Kidney (tissue), 13 donors: ENCODE measurements at regions not wholly inside any gene's neighbourhood (a gene's known extent, or its start where the extent isn't known, plus 50 kb on each side); places are given as distances from the start of the nearest gene placed in this dataset.

Experiments
- DNase-seq, 5 donors: peaks; one replicate each; pipeline ENCODE4 v3.0.0-alpha.2; 2013 to 2020
- FAIRE-seq: peaks from 2 replicates; lab custom pipeline; 2012; peaks lifted over from hg19 to GRCh38; lab: Jason Lieb, UNC
- H3K27ac ChIP-seq, 2 donors: one replicate each; pipeline ENCODE4 v1.7.0; 2013; ENCODE audit warnings: low read depth in 2 of 2, low read length in 2 of 2, inconsistent platforms in 1 of 2
- H3K27me3 ChIP-seq: one replicate; pipeline ENCODE4 v1.7.1; 2013; ENCODE audit warnings: low read length, inconsistent platforms; ENCODE audit not compliant: control insufficient read depth, insufficient read depth
- H3K36me3 ChIP-seq, 3 donors: one replicate each; pipeline versions ENCODE4 v1.7.0 to v1.7.1; 2013; ENCODE audit warnings: low read length in 3 of 3, control low read depth in 1 of 3, inconsistent platforms in 1 of 3; ENCODE audit not compliant: insufficient read depth in 3 of 3, control insufficient read depth in 2 of 3
- H3K4me1 ChIP-seq, 3 donors: one replicate each; pipeline versions ENCODE4 v1.7.0 to v1.7.1; 2013; ENCODE audit warnings: low read length in 3 of 3, inconsistent platforms in 1 of 3, low read depth in 1 of 3; ENCODE audit not compliant: control insufficient read depth in 2 of 3, insufficient read depth in 2 of 3
- H3K4me3 ChIP-seq, 3 donors: one replicate each; pipeline versions ENCODE4 v1.7.0 to v1.8.1; 2013; ENCODE audit warnings: low read length in 3 of 3, control low read depth in 1 of 3, inconsistent platforms in 1 of 3
- H3K9ac ChIP-seq, 3 donors: one replicate each; pipeline versions ENCODE4 v1.7.0 to v1.7.1; 2013; ENCODE audit warnings: low read length in 3 of 3, control low read depth in 1 of 3, inconsistent platforms in 1 of 3
- H3K9me3 ChIP-seq, 3 donors: one replicate each; pipeline versions ENCODE4 v1.7.0 to v1.7.1; 2013; ENCODE audit warnings: low read length in 3 of 3, control low read depth in 1 of 3, inconsistent platforms in 1 of 3; ENCODE audit not compliant: control insufficient read depth in 2 of 3, insufficient read depth in 1 of 3
- intact Hi-C: fragments of 100-400 bp; cut with DNase I; formaldehyde crosslinking; loops from one replicate; pipeline ENCODE4 v1.11.1; 2022
- TF ChIP-seq, protein P1 (sequence below): IDR thresholded peaks from 3 replicates; pipeline ENCODE4 v1.5.1; 2012; ENCODE audit warnings: mild to moderate bottlenecking, moderate library complexity, borderline replicate concordance; ENCODE audit not compliant: insufficient read depth; ENCODE audit errors: extremely low read depth
- donor health status: control.
- donor health status: control.
- donor health status: control.
- donor health status: control.
- donor health status: control.
- donor health status: DM: yes; HTN: yes; CAD: no.
- donor health status: Normal renal cell carcinoma (clear cell type).

- Histone ChIP-seq H3K9me3 (no peaks in the 10 kb centered on the region), H3K4me1 (no peaks in the 10 kb centered on the region), H3K36me3 (no peaks in the 10 kb centered on the region), H3K27ac (no peak overlapping the region), H3K4me3 (no peak overlapping the region), H3K9ac (no peak overlapping the region), H3K27me3 (no peaks in the 10 kb centered on the region)
- intact Hi-C loops, result loop anchor here (10.0 kb wide), 1 partner anchor 1421 kb away; no protein-coding TSS in a partner anchor
- TF ChIP-seq, protein P1, sequence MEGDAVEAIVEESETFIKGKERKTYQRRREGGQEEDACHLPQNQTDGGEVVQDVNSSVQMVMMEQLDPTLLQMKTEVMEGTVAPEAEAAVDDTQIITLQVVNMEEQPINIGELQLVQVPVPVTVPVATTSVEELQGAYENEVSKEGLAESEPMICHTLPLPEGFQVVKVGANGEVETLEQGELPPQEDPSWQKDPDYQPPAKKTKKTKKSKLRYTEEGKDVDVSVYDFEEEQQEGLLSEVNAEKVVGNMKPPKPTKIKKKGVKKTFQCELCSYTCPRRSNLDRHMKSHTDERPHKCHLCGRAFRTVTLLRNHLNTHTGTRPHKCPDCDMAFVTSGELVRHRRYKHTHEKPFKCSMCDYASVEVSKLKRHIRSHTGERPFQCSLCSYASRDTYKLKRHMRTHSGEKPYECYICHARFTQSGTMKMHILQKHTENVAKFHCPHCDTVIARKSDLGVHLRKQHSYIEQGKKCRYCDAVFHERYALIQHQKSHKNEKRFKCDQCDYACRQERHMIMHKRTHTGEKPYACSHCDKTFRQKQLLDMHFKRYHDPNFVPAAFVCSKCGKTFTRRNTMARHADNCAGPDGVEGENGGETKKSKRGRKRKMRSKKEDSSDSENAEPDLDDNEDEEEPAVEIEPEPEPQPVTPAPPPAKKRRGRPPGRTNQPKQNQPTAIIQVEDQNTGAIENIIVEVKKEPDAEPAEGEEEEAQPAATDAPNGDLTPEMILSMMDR, result no peak
- DNase-seq (no peak), FAIRE-seq (no peak)
These were observed 61.0 kb upstream of the PITRM1 start for GRCh38 chr10:3233486-3233990.

DNA sequence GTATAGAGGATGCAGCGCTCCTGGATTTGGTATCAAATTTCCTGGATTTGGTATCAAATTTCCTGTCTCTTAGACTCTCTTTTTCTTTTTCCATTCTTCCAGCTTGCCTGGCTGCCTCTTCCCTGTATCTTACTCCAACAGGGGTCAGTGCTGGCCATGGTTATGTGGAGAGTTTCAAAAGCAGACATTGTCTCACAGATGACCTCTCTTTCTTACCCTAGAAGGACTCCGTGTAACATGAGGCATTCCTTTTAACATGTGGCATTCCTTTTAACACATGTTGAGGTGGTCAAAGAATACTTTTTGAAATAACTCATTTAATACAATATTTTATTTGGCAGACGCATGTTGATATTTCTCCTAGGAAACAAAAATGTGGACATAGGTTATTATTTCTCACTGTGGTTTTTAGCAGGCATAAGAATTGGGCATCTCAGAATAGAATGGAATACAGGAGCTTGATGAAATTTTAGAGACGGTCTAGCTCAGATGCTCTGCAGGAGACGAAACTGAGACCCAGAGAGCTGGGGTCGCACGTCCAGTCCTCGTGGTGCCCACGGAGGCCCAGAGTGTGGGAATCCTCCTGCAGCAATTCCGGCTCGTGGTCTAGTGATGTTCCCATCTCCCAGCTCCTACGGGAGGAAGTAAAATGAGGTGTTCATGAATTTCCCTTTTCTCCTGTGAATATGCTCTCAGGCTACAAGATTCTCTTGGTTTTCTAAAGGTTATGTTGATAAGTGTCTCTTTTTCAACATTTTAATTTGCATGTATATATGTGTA, 59.6 kb upstream of the PITRM1 start:
- H3K9me3 ChIP-seq, result no peaks in the 10 kb centered on the region
- TF ChIP-seq, protein P1, result no peak
- DNase-seq (no peak), FAIRE-seq (no peak)
- H3K27me3 ChIP-seq, result no peaks in the 10 kb centered on the region
- H3K4me1 ChIP-seq, result no peaks in the 10 kb centered on the region
- intact Hi-C loops, result loop anchor here (10.0 kb wide), 1 partner anchor 1423 kb away; no protein-coding TSS in a partner anchor
- no peak overlapping the region for H3K9ac ChIP-seq
- no peak overlapping the region for H3K27ac ChIP-seq
- H3K4me3 ChIP-seq, result no peak overlapping the region
- H3K36me3 ChIP-seq, result no peaks in the 10 kb centered on the region

DNA sequence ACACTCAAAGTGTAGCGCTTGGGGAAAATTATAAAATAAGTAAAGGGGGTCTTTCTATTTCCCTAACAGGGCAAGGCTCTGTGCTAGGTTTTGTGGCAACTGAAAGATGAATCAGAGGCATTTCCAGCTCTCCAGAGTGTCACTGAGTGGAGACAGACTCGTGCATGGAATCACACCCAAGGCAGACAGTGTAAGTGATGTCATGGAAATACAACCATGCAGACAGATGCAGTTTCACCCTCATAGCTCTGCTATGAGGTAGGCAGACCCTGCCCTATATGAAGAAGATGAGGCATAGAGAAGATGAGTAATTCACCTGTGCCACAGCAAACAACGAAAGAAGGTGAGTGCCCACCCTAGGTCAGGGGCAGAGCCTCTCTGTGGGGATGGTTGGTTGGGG, 57.2 kb upstream of the PITRM1 start:
- TF ChIP-seq, protein P1, result no peak
- Histone ChIP-seq H3K9me3 (no peaks in the 10 kb centered on the region), H3K27me3 (no peaks in the 10 kb centered on the region), H3K9ac (no peak overlapping the region), H3K4me1 (no peaks in the 10 kb centered on the region), H3K4me3 (no peak overlapping the region), H3K27ac (no peak overlapping the region), H3K36me3 (no peaks in the 10 kb centered on the region)
- FAIRE-seq (no peak), DNase-seq (no peak)
- intact Hi-C loops, result loop anchor here (10.0 kb wide), 1 partner anchor 1425 kb away; no protein-coding TSS in a partner anchor

DNA sequence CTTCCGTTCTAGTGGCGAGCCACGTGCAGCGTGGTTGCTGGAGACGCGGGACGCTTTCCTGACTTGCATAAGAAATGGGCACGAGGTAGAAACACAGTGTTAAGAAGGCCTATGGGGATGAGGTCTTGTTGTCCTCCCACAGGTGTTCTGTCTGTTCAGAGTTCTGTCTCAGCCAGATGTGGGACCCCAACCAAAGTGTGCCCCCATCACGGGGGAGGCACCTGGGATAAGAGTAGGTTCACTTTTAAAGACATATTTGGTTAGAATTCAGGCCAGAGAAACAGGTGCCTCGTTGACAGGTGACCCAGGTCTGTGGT, 56.0 kb upstream of the PITRM1 start:
- no peaks in the 10 kb centered on the region for H3K4me1 ChIP-seq
- intact Hi-C loops, result no loop called here
- no peaks in the 10 kb centered on the region for H3K27me3 ChIP-seq
- TF ChIP-seq, protein P1, result no peak
- H3K27ac ChIP-seq, result no peak overlapping the region
- no peaks in the 10 kb centered on the region for H3K9me3 ChIP-seq
- no peak for FAIRE-seq
- no peak overlapping the region for H3K4me3 ChIP-seq
- no peaks in the 10 kb centered on the region for H3K36me3 ChIP-seq
- no peak for DNase-seq
- H3K9ac ChIP-seq, result no peak overlapping the region
